GM23338 (cell line): ENCODE measurements at regions not wholly inside any gene's neighbourhood (a gene's known extent, or its start where the extent isn't known, plus 50 kb on each side); places are given as distances from the start of the nearest gene placed in this dataset.

ENCODE experiments used
- ATAC-seq: fragments of 200-7000 bp; cut with Tn5 transposase; 3 replicates; pipeline ENCODE4 v1.9.1; 2020
- DNase-seq: peaks from one replicate; pipeline ENCODE4 v3.0.0-alpha.2; 2015; ENCODE audit warnings: low spot score
- H2AFZ ChIP-seq: fragments of 200-600 bp; sonication (generic); 2 replicates; pipeline ENCODE4 v1.8.0; 2016; ENCODE audit warnings: antibody characterized with exemption, mild to moderate bottlenecking, moderate library complexity
- H3F3A ChIP-seq: fragments of 200-600 bp; sonication (generic); replicated peaks from 2 replicates; pipeline ENCODE4 v1.8.0; 2017; ENCODE audit warnings: antibody characterized with exemption, mixed run types, low read depth
- H3K27ac ChIP-seq: fragments of 200-600 bp; sonication (generic); 2 replicates; pipeline ENCODE4 v1.6.1; 2016; ENCODE audit warnings: low read depth
- H3K27me3 ChIP-seq: fragments of 200-600 bp; sonication (generic); 2 replicates; pipeline ENCODE4 v1.8.0; 2016; ENCODE audit warnings: mild to moderate bottlenecking, mixed run types, moderate library complexity; ENCODE audit not compliant: insufficient read depth
- H3K36me3 ChIP-seq: fragments of 200-600 bp; sonication (generic); 2 replicates; pipeline ENCODE4 v1.8.0; 2016; ENCODE audit warnings: mild to moderate bottlenecking; ENCODE audit not compliant: insufficient read depth
- H3K4me1 ChIP-seq: fragments of 200-600 bp; sonication (generic); 2 replicates; pipeline ENCODE4 v1.8.0; 2016; ENCODE audit warnings: mild to moderate bottlenecking, moderate library complexity; ENCODE audit not compliant: insufficient read depth
- H3K4me2 ChIP-seq: fragments of 200-600 bp; sonication (generic); 2 replicates; pipeline ENCODE4 v1.7.1; 2017; ENCODE audit warnings: mixed run types
- H3K4me3 ChIP-seq: fragments of 200-600 bp; sonication (generic); 2 replicates; pipeline ENCODE4 v1.6.1; 2016; ENCODE audit warnings: mixed run types
- H3K79me2 ChIP-seq: fragments of 200-600 bp; sonication (generic); replicated peaks from 2 replicates; pipeline ENCODE4 v1.8.0; 2017; ENCODE audit warnings: mild to moderate bottlenecking; ENCODE audit not compliant: insufficient read depth
- H3K9me2 ChIP-seq: fragments of 200-600 bp; sonication (generic); 2 replicates; pipeline ENCODE4 v1.8.0; 2017; ENCODE audit not compliant: insufficient read depth
- H4K20me1 ChIP-seq: fragments of 200-600 bp; sonication (generic); replicated peaks from 2 replicates; pipeline ENCODE4 v1.8.0; 2017; ENCODE audit warnings: mild to moderate bottlenecking; ENCODE audit not compliant: insufficient read depth
- H3K27ac Mint-ChIP-seq: 2 replicates; pipeline ENCODE4 v1.8.0; 2020; ENCODE audit warnings: inconsistent platforms, mild to moderate bottlenecking, moderate library complexity, mixed read lengths
- H3K27me3 Mint-ChIP-seq: 3 replicates; pipeline ENCODE4 v1.8.0; 2022; ENCODE audit warnings: low read depth, mild to moderate bottlenecking, moderate library complexity, mixed read lengths, inconsistent platforms; ENCODE audit not compliant: insufficient read depth, poor library complexity
- H3K36me3 Mint-ChIP-seq: 3 replicates; pipeline ENCODE4 v1.8.0; 2021; ENCODE audit warnings: low read depth, mild to moderate bottlenecking, inconsistent platforms, moderate library complexity, mixed read lengths
- H3K4me1 Mint-ChIP-seq: 3 replicates; pipeline ENCODE4 v1.8.0; 2020; ENCODE audit warnings: mild to moderate bottlenecking, inconsistent platforms, mixed read lengths
- H3K4me3 Mint-ChIP-seq: 3 replicates; pipeline ENCODE4 v1.8.0; 2021; ENCODE audit warnings: moderate library complexity, mild to moderate bottlenecking, inconsistent platforms, mixed read lengths
- H3K9me3 Mint-ChIP-seq: 3 replicates; pipeline ENCODE4 v1.8.0; 2020; ENCODE audit warnings: moderate library complexity, mild to moderate bottlenecking, inconsistent platforms, mixed read lengths
- CREB1 ChIP-seq: fragments of 250-450 bp; sonication (Bioruptor Pico); IDR thresholded peaks from 2 replicates; pipeline ENCODE4 v1.5.0; 2020; ENCODE audit warnings: low read depth, mild to moderate bottlenecking, moderate library complexity
- EZH2 ChIP-seq: fragments of 200-600 bp; sonication (generic); IDR thresholded peaks from one replicate; pipeline ENCODE4 v1.8.0; 2017; ENCODE audit warnings: antibody characterized with exemption, mild to moderate bottlenecking, low read depth; ENCODE audit not compliant: unreplicated experiment
- EZH2phosphoT487 ChIP-seq: fragments of 200-600 bp; sonication (generic); IDR thresholded peaks from one replicate; pipeline ENCODE4 v1.8.1; 2018; ENCODE audit warnings: antibody characterized with exemption; ENCODE audit not compliant: unreplicated experiment
- JUNB ChIP-seq: IDR thresholded peaks from one replicate; pipeline ENCODE4 v1.6.1; 2016; ENCODE audit warnings: antibody characterized with exemption; ENCODE audit not compliant: unreplicated experiment
- NANOG ChIP-seq: IDR thresholded peaks from 2 replicates; pipeline ENCODE4 v1.6.1; 2016; ENCODE audit warnings: antibody characterized with exemption, borderline replicate concordance
- POLR2AphosphoS5 ChIP-seq: IDR thresholded peaks from 2 replicates; pipeline ENCODE4 v1.6.1; 2016; ENCODE audit warnings: antibody characterized with exemption, low read depth
- STAT1 ChIP-seq: IDR thresholded peaks from one replicate; pipeline ENCODE4 v1.6.1; 2016; ENCODE audit warnings: antibody characterized with exemption; ENCODE audit not compliant: unreplicated experiment
- ZNF114 ChIP-seq: fragments of 250-450 bp; sonication (Bioruptor Pico); IDR thresholded peaks from 2 replicates; pipeline ENCODE4 v1.5.0; 2020; ENCODE audit warnings: mild to moderate bottlenecking, moderate library complexity
- ZNF331 ChIP-seq: fragments of 250-450 bp; sonication (Bioruptor Pico); IDR thresholded peaks from 2 replicates; pipeline ENCODE4 v1.5.0; 2020; ENCODE audit warnings: low read depth, mild to moderate bottlenecking, moderate library complexity
- TF ChIP-seq, protein P1 (sequence below), 2 experiments: fragments of 200-600 bp in 1 of 2; sonication (generic) in 1 of 2; conservative IDR thresholded peaks; 2 replicates each; pipeline versions ENCODE4 v1.5.1 to v1.6.1; 2016 to 2017; ENCODE audit warnings: antibody characterized with exemption in 2 of 2, low read depth in 2 of 2, mild to moderate bottlenecking in 2 of 2, moderate library complexity in 1 of 2
- TF ChIP-seq, protein P2 (sequence below): fragments of 250-450 bp; sonication (Bioruptor Pico); IDR thresholded peaks from 2 replicates; pipeline ENCODE4 v1.5.0; 2020; ENCODE audit warnings: mild to moderate bottlenecking, moderate library complexity
- TF ChIP-seq, protein P3 (sequence below): IDR thresholded peaks from one replicate; pipeline ENCODE4 v1.6.1; 2018; ENCODE audit warnings: antibody characterized with exemption; ENCODE audit not compliant: unreplicated experiment
- TF ChIP-seq, protein P4 (sequence below): IDR thresholded peaks from 2 replicates; pipeline ENCODE4 v1.6.1; 2016; ENCODE audit warnings: antibody characterized with exemption

DNA sequence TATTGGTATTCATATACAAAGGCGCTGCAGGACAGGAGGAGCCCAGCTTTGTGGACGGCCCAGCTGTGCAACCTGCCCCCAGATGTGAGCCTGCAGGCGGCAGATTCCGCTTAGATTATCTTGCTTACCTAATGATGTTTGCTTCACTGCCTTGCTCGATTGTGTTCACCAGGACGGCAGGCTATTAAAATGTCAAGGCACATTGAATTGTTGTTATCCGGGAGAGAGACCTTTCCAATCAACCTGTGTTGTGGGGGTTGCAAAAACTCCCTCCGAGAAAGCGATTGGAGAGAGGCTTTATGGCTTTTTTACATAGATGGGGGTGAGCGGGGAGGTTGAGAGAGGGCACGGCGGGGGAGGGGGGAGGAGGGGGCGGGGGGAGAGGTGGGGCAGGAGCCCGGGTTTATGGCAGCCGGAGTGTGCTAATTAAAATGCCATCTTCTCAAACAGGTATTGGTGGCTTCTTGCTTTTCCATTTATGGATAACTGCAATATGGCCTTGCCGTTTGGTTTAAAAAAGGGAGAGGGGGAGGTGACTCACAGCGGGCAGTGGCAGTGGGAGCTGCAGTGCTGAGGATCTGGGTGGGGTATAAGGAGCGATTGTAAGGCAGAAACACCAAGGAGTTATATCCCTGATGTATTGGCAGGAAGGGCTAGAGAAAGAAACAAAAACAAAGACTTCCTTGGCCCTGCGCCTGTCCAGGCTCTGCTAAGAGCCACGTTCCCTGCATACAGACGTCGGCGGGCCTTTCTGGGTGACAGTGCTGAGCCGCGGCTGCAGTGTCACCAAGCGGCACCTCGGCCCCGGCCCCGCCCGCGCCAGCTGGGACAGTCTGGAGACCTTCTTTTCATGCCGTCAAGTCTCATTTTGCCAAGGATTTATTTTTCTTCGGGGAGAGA lies 97.2 kb downstream of the INSIG2 start:
- ATAC-seq, result peak; percentile 75
- Mint-ChIP-seq H3K27ac (peak overlapping the region; percentile 98), H3K4me3 (peak overlapping the region; percentile 87), H3K4me1 (peaks cover 40% of the 10 kb centered on the region), H3K27me3 (peaks cover 3% of the 10 kb centered on the region), H3K36me3 (no peaks in the 10 kb centered on the region), H3K9me3 (peaks cover 3% of the 10 kb centered on the region; the same call in 2 of the 3 replicates)
- Histone ChIP-seq H3K79me2 (no peaks in the 10 kb centered on the region), H2AFZ (peak overlapping the region; percentile 67), H3K4me1 (peaks cover 36% of the 10 kb centered on the region), H3K27ac (peak overlapping the region; percentile 98), H3K4me2 (peak overlapping the region; percentile 95), H3K9me2 (0 out of 2 replicates have a peak, but pooled peaks cover 2% of the 10 kb centered on the region), H3K36me3 (no peaks in the 10 kb centered on the region; the same call in 1 of the 2 replicates), H3K4me3 (peak overlapping the region; percentile 73), H3K27me3 (no peaks in the 10 kb centered on the region), H4K20me1 (no peaks in the 10 kb centered on the region), H3F3A (peaks cover 4% of the 10 kb centered on the region; the same call in 1 of the 2 replicates)
- TF ChIP-seq ZNF331 (CRISPR knock-in tag) (no peak), JUNB (no peak), EZH2 (no peak), NANOG (no peak), CREB1 (CRISPR knock-in tag) (no peak), EZH2phosphoT487 (no peak), STAT1 (no peak), ZNF114 (CRISPR knock-in tag) (no peak), POLR2AphosphoS5 (no peak)
- TF ChIP-seq, protein P1, sequence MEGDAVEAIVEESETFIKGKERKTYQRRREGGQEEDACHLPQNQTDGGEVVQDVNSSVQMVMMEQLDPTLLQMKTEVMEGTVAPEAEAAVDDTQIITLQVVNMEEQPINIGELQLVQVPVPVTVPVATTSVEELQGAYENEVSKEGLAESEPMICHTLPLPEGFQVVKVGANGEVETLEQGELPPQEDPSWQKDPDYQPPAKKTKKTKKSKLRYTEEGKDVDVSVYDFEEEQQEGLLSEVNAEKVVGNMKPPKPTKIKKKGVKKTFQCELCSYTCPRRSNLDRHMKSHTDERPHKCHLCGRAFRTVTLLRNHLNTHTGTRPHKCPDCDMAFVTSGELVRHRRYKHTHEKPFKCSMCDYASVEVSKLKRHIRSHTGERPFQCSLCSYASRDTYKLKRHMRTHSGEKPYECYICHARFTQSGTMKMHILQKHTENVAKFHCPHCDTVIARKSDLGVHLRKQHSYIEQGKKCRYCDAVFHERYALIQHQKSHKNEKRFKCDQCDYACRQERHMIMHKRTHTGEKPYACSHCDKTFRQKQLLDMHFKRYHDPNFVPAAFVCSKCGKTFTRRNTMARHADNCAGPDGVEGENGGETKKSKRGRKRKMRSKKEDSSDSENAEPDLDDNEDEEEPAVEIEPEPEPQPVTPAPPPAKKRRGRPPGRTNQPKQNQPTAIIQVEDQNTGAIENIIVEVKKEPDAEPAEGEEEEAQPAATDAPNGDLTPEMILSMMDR (conservative IDR thresholded peaks at IDR 0.05; ENCODE audit: low read depth in 2 of 2), result no peak
- TF ChIP-seq, protein P2, sequence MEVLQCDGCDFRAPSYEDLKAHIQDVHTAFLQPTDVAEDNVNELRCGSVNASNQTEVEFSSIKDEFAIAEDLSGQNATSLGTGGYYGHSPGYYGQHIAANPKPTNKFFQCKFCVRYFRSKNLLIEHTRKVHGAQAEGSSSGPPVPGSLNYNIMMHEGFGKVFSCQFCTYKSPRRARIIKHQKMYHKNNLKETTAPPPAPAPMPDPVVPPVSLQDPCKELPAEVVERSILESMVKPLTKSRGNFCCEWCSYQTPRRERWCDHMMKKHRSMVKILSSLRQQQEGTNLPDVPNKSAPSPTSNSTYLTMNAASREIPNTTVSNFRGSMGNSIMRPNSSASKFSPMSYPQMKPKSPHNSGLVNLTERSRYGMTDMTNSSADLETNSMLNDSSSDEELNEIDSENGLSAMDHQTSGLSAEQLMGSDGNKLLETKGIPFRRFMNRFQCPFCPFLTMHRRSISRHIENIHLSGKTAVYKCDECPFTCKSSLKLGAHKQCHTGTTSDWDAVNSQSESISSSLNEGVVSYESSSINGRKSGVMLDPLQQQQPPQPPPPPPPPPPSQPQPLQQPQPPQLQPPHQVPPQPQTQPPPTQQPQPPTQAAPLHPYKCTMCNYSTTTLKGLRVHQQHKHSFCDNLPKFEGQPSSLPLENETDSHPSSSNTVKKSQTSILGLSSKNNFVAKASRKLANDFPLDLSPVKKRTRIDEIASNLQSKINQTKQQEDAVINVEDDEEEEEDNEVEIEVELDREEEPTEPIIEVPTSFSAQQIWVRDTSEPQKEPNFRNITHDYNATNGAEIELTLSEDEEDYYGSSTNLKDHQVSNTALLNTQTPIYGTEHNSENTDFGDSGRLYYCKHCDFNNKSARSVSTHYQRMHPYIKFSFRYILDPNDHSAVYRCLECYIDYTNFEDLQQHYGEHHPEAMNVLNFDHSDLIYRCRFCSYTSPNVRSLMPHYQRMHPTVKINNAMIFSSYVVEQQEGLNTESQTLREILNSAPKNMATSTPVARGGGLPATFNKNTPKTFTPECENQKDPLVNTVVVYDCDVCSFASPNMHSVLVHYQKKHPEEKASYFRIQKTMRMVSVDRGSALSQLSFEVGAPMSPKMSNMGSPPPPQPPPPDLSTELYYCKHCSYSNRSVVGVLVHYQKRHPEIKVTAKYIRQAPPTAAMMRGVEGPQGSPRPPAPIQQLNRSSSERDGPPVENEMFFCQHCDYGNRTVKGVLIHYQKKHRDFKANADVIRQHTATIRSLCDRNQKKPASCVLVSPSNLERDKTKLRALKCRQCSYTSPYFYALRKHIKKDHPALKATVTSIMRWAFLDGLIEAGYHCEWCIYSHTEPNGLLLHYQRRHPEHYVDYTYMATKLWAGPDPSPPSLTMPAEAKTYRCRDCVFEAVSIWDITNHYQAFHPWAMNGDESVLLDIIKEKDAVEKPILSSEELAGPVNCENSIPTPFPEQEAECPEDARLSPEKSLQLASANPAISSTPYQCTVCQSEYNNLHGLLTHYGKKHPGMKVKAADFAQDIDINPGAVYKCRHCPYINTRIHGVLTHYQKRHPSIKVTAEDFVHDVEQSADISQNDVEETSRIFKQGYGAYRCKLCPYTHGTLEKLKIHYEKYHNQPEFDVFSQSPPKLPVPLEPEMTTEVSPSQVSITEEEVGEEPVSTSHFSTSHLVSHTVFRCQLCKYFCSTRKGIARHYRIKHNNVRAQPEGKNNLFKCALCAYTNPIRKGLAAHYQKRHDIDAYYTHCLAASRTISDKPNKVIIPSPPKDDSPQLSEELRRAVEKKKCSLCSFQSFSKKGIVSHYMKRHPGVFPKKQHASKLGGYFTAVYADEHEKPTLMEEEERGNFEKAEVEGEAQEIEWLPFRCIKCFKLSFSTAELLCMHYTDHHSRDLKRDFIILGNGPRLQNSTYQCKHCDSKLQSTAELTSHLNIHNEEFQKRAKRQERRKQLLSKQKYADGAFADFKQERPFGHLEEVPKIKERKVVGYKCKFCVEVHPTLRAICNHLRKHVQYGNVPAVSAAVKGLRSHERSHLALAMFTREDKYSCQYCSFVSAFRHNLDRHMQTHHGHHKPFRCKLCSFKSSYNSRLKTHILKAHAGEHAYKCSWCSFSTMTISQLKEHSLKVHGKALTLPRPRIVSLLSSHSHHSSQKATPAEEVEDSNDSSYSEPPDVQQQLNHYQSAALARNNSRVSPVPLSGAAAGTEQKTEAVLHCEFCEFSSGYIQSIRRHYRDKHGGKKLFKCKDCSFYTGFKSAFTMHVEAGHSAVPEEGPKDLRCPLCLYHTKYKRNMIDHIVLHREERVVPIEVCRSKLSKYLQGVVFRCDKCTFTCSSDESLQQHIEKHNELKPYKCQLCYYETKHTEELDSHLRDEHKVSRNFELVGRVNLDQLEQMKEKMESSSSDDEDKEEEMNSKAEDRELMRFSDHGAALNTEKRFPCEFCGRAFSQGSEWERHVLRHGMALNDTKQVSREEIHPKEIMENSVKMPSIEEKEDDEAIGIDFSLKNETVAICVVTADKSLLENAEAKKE, result no peak
- TF ChIP-seq, protein P3, sequence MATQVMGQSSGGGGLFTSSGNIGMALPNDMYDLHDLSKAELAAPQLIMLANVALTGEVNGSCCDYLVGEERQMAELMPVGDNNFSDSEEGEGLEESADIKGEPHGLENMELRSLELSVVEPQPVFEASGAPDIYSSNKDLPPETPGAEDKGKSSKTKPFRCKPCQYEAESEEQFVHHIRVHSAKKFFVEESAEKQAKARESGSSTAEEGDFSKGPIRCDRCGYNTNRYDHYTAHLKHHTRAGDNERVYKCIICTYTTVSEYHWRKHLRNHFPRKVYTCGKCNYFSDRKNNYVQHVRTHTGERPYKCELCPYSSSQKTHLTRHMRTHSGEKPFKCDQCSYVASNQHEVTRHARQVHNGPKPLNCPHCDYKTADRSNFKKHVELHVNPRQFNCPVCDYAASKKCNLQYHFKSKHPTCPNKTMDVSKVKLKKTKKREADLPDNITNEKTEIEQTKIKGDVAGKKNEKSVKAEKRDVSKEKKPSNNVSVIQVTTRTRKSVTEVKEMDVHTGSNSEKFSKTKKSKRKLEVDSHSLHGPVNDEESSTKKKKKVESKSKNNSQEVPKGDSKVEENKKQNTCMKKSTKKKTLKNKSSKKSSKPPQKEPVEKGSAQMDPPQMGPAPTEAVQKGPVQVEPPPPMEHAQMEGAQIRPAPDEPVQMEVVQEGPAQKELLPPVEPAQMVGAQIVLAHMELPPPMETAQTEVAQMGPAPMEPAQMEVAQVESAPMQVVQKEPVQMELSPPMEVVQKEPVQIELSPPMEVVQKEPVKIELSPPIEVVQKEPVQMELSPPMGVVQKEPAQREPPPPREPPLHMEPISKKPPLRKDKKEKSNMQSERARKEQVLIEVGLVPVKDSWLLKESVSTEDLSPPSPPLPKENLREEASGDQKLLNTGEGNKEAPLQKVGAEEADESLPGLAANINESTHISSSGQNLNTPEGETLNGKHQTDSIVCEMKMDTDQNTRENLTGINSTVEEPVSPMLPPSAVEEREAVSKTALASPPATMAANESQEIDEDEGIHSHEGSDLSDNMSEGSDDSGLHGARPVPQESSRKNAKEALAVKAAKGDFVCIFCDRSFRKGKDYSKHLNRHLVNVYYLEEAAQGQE, result no peak
- TF ChIP-seq, protein P4, sequence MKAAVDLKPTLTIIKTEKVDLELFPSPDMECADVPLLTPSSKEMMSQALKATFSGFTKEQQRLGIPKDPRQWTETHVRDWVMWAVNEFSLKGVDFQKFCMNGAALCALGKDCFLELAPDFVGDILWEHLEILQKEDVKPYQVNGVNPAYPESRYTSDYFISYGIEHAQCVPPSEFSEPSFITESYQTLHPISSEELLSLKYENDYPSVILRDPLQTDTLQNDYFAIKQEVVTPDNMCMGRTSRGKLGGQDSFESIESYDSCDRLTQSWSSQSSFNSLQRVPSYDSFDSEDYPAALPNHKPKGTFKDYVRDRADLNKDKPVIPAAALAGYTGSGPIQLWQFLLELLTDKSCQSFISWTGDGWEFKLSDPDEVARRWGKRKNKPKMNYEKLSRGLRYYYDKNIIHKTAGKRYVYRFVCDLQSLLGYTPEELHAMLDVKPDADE, result no peak
- DNase-seq, result peak; percentile 69
